IMR-90 (cell line): ENCODE measurements at regions not wholly inside any gene's neighbourhood (a gene's known extent, or its start where the extent isn't known, plus 50 kb on each side); places are given as distances from the start of the nearest gene placed in this dataset.

Source experiments
- ATAC-seq: fragments of 200-7000 bp; cut with Tn5 transposase; 2 replicates; pipeline ENCODE4 v1.9.1; 2020; ENCODE audit warnings: low read depth, mild to moderate bottlenecking, moderate library complexity
- BruUV-seq: library from RNA; stranded (reverse); fragments of 400-500 nt; replicated peaks from 2 replicates; lab custom pipeline; 2021; lab: Mats Ljungman, UMichigan
- CTCF ChIA-PET: fragments of 300-600 bp; formaldehyde crosslinking; extraction: SDS; loops from one replicate; lab custom pipeline; 2021; ENCODE audit warnings: antibody characterized with exemption; lab: Yijun Ruan, JAX
- POLR2A ChIA-PET: fragments of 300-600 bp; sonication (Branson Sonifier 250); formaldehyde crosslinking; loops from one replicate; lab custom pipeline; 2022; ENCODE audit warnings: antibody characterized with exemption; ENCODE audit not compliant: unreplicated experiment; lab: Charles Lee
- DNase-seq: peaks from one replicate; pipeline ENCODE4 v3.0.0; 2013
- H2AFZ ChIP-seq: replicated peaks from 2 replicates; pipeline ENCODE3; 2013; ENCODE audit warnings: low read length, mild to moderate bottlenecking; ENCODE audit not compliant: poor library complexity
- H2AK5ac ChIP-seq: 2 replicates; pipeline ENCODE4 v1.6.1; 2013; ENCODE audit warnings: low read depth, low read length, inconsistent platforms
- H2AK9ac ChIP-seq: replicated peaks from 2 replicates; pipeline ENCODE3; 2013; ENCODE audit warnings: mild to moderate bottlenecking, low read depth, low read length, moderate library complexity; ENCODE audit not compliant: poor library complexity
- H2BK120ac ChIP-seq: 2 replicates; pipeline ENCODE4 v1.6.1; 2013; ENCODE audit warnings: low read depth, low read length, inconsistent platforms
- H2BK15ac ChIP-seq: 3 replicates; pipeline ENCODE4 v1.6.1; 2013; ENCODE audit warnings: low read depth, low read length, inconsistent platforms
- H2BK20ac ChIP-seq: 2 replicates; pipeline ENCODE4 v1.6.1; 2013; ENCODE audit warnings: low read depth, mild to moderate bottlenecking, inconsistent platforms, low read length, moderate library complexity
- H2BK5ac ChIP-seq: 2 replicates; pipeline ENCODE4 v1.6.1; 2013; ENCODE audit warnings: mild to moderate bottlenecking, low read depth, low read length, inconsistent platforms; ENCODE audit not compliant: poor library complexity, severe bottlenecking
- H3K14ac ChIP-seq: replicated peaks from 2 replicates; pipeline ENCODE4 v1.6.1; 2013; ENCODE audit warnings: low read depth, low read length, inconsistent platforms
- H3K18ac ChIP-seq: 2 replicates; pipeline ENCODE4 v1.6.1; 2013; ENCODE audit warnings: low read depth, low read length, control low read depth
- H3K23ac ChIP-seq: 2 replicates; pipeline ENCODE4 v1.6.1; 2013; ENCODE audit warnings: low read depth, low read length, inconsistent platforms
- H3K27ac ChIP-seq: 2 replicates; pipeline ENCODE4 v1.5.1; 2013; ENCODE audit warnings: mild to moderate bottlenecking, control low read depth, low read length; ENCODE audit not compliant: insufficient read depth
- H3K27me3 ChIP-seq: 2 replicates; pipeline ENCODE4 v1.6.1; 2013; ENCODE audit warnings: low read length; ENCODE audit not compliant: control insufficient read depth, insufficient read depth
- H3K36me3 ChIP-seq: 2 replicates; pipeline ENCODE4 v1.6.1; 2013; ENCODE audit warnings: low read length, mixed read lengths; ENCODE audit not compliant: control insufficient read depth, insufficient read depth
- H3K4ac ChIP-seq: 2 replicates; pipeline ENCODE4 v1.6.1; 2013; ENCODE audit warnings: low read depth, low read length, inconsistent platforms
- H3K4me1 ChIP-seq: 2 replicates; pipeline ENCODE4 v1.6.1; 2013; ENCODE audit warnings: low read length, mixed read lengths; ENCODE audit not compliant: control insufficient read depth, insufficient read depth
- H3K4me2 ChIP-seq: 2 replicates; pipeline ENCODE4 v1.6.1; 2013; ENCODE audit warnings: low read depth, mild to moderate bottlenecking, control low read depth, low read length, moderate library complexity
- H3K4me3 ChIP-seq: 2 replicates; pipeline ENCODE4 v1.5.1; 2013; ENCODE audit warnings: low read depth, mild to moderate bottlenecking, control low read depth, low read length, moderate library complexity; ENCODE audit not compliant: insufficient read depth
- H3K56ac ChIP-seq: 2 replicates; pipeline ENCODE4 v1.6.1; 2013; ENCODE audit warnings: low read length, inconsistent platforms; ENCODE audit not compliant: insufficient read depth; ENCODE audit errors: extremely low read depth
- H3K79me1 ChIP-seq, 2 experiments: 2 replicates each; pipeline ENCODE4 v1.6.1; 2013; ENCODE audit warnings: low read length in 2 of 2, inconsistent platforms in 1 of 2, low read depth in 1 of 2
- H3K9ac ChIP-seq: 2 replicates; pipeline ENCODE4 v1.6.1; 2013; ENCODE audit warnings: low read depth, low read length, control low read depth
- H3K9me1 ChIP-seq: 2 replicates; pipeline ENCODE4 v1.6.1; 2013; ENCODE audit warnings: low read length, inconsistent platforms; ENCODE audit not compliant: insufficient read depth
- H3K9me3 ChIP-seq: 2 replicates; pipeline ENCODE4 v1.6.1; 2013; ENCODE audit warnings: low read length; ENCODE audit not compliant: control insufficient read depth, insufficient read depth
- H4K20me1 ChIP-seq: 2 replicates; pipeline ENCODE4 v1.6.1; 2013; ENCODE audit warnings: low read length, inconsistent platforms; ENCODE audit not compliant: insufficient read depth
- H4K5ac ChIP-seq: 2 replicates; pipeline ENCODE4 v1.6.1; 2013; ENCODE audit warnings: mild to moderate bottlenecking, low read depth, low read length, control low read depth
- H4K8ac ChIP-seq, 2 experiments: 2 replicates each; pipeline ENCODE4 v1.6.1; 2013; ENCODE audit warnings: low read depth in 2 of 2, low read length in 2 of 2, control low read depth in 1 of 2, inconsistent platforms in 1 of 2
- H4K91ac ChIP-seq: 2 replicates; pipeline ENCODE4 v1.6.1; 2013; ENCODE audit warnings: low read depth, low read length, inconsistent platforms; ENCODE audit not compliant: insufficient read depth
- CEBPB ChIP-seq: IDR thresholded peaks from 2 replicates; pipeline ENCODE4 v1.6.1; 2012; ENCODE audit warnings: low read depth, low read length, improper control_type of control experiment
- CTCF ChIP-seq: conservative IDR thresholded peaks from 2 replicates; pipeline ENCODE4 v1.5.1; 2012; ENCODE audit warnings: mild to moderate bottlenecking, low read depth, low read length, improper control_type of control experiment
- MAFK ChIP-seq: IDR thresholded peaks from 2 replicates; pipeline ENCODE4 v1.6.1; 2012; ENCODE audit warnings: low read depth, low read length, improper control_type of control experiment
- MAZ ChIP-seq: IDR thresholded peaks from 2 replicates; pipeline ENCODE4 v1.6.1; 2012; ENCODE audit warnings: low read depth, mild to moderate bottlenecking, low read length, improper control_type of control experiment, moderate library complexity, borderline replicate concordance
- POLR2A ChIP-seq: IDR thresholded peaks from 2 replicates; pipeline ENCODE4 v1.6.1; 2012; ENCODE audit warnings: mild to moderate bottlenecking, low read depth, low read length
- RAD21 ChIP-seq: IDR thresholded peaks from 2 replicates; pipeline ENCODE4 v1.6.1; 2012; ENCODE audit warnings: low read length, improper control_type of control experiment
- RCOR1 ChIP-seq: IDR thresholded peaks from 2 replicates; pipeline ENCODE4 v1.6.1; 2012; ENCODE audit warnings: mild to moderate bottlenecking, low read length, improper control_type of control experiment; ENCODE audit not compliant: insufficient replicate concordance
- WGBS, 2 experiments: methylation state at CpG; one replicate each; pipeline versions ENCODE4 v1.1.5 to v1.1.7; 2013; ENCODE audit warnings: missing lambda C conversion rate in 2 of 2; ENCODE audit not compliant: insufficient read length in 1 of 2; ENCODE audit errors: extremely low coverage in 2 of 2; 5-methylcytosine and 5-hydroxymethylcytosine counted together
- dilution Hi-C: fragments of 300-500 bp; cut with HindIII; formaldehyde crosslinking; loops from one replicate; pipeline ENCODE4 v1.14.3; 2018; ENCODE audit warnings: low sequenced_read_pairs; ENCODE audit not compliant: unreplicated experiment
- in situ Hi-C: fragments of 300-500 bp; cut with MboI; formaldehyde crosslinking; loops from 3 replicates; pipeline ENCODE4 v1.14.3; 2019; ENCODE audit warnings: low sequenced_read_pairs, inconsistent platforms, mixed read lengths
- intact Hi-C: fragments of 100-400 bp; cut with micrococcal nuclease; formaldehyde crosslinking; loops from 2 replicates; pipeline ENCODE4 v1.10.0; 2022

GRCh38 chr4:121237069-121237399, 72.9 kb upstream of the TNIP3 start:
- DNase-seq (no peak), ATAC-seq (no peak)
- H3K36me3 ChIP-seq: no peaks in the 10 kb centered on the region
- no peak overlapping the region for H2BK15ac ChIP-seq
- no peak overlapping the region for H2BK120ac ChIP-seq
- H3K9me3 ChIP-seq: no peaks in the 10 kb centered on the region
- ChIA-PET POLR2A (no interaction called here), CTCF (no interaction called here)
- no peak overlapping the region for H2AK5ac ChIP-seq
- H3K18ac ChIP-seq: no peak overlapping the region
- H3K27ac ChIP-seq: no peak overlapping the region
- H2AFZ ChIP-seq: no peak overlapping the region
- in situ Hi-C loops (no loop called here), dilution Hi-C loops (no loop called here), intact Hi-C loops (no loop called here)
- no peak overlapping the region for H3K9ac ChIP-seq
- no peak overlapping the region for H4K91ac ChIP-seq
- no peak overlapping the region for H2BK5ac ChIP-seq
- no peak overlapping the region for H3K14ac ChIP-seq
- H3K4me2 ChIP-seq: no peak overlapping the region
- H4K8ac ChIP-seq: no peak overlapping the region
- H4K5ac ChIP-seq: no peak overlapping the region
- no peaks in the 10 kb centered on the region; the same call in 1 of the 2 replicates for H3K27me3 ChIP-seq
- no peak for TF ChIP-seq CEBPB
- no peak for TF ChIP-seq CTCF
- no peak for TF ChIP-seq RCOR1
- no peak for TF ChIP-seq MAFK
- TF ChIP-seq POLR2A: no peak
- TF ChIP-seq MAZ: no peak
- TF ChIP-seq RAD21: no peak
- H3K4ac ChIP-seq: no peak overlapping the region
- 20% methylated on average over 1 of the region's 2 CpGs; no CpG with 5 or more reads in 1 of the 2 experiments for WGBS, 2 experiments
- H2AK9ac ChIP-seq: no peak overlapping the region
- no peaks in the 10 kb centered on the region for H3K4me1 ChIP-seq
- no peak overlapping the region for H2BK20ac ChIP-seq
- no peak overlapping the region for H3K56ac ChIP-seq
- H3K4me3 ChIP-seq: no peak overlapping the region
- no TSS peak for BruUV-seq
- H3K79me1 ChIP-seq: no peaks in the 10 kb centered on the region
- no peaks in the 10 kb centered on the region for H3K9me1 ChIP-seq
- H4K20me1 ChIP-seq: no peaks in the 10 kb centered on the region
- H3K23ac ChIP-seq: no peak overlapping the region
